H9 (cell line): ENCODE measurements at regions not wholly inside any gene's neighbourhood (a gene's known extent, or its start where the extent isn't known, plus 50 kb on each side); places are given as distances from the start of the nearest gene placed in this dataset.

ENCODE experiments used
- DNase-seq: peaks from one replicate; pipeline ENCODE4 v3.0.0-alpha.2; 2017
- H2AFZ ChIP-seq: one replicate; pipeline ENCODE4 v1.6.1; 2013; ENCODE audit warnings: mild to moderate bottlenecking, low read length, control low read depth, moderate library complexity
- H2AK5ac ChIP-seq: 2 replicates; pipeline ENCODE4 v1.6.1; 2013; ENCODE audit warnings: low read length, control low read depth, mixed read lengths; ENCODE audit not compliant: insufficient read length
- H2BK120ac ChIP-seq: one replicate; pipeline ENCODE4 v1.6.1; 2013; ENCODE audit warnings: low read depth, mild to moderate bottlenecking, low read length, control low read depth, inconsistent platforms; ENCODE audit not compliant: poor library complexity, severe bottlenecking
- H2BK12ac ChIP-seq: 2 replicates; pipeline ENCODE4 v1.6.1; 2013; ENCODE audit warnings: low read length, control low read depth, mixed read lengths, low read depth; ENCODE audit not compliant: insufficient read length
- H2BK15ac ChIP-seq: 2 replicates; pipeline ENCODE4 v1.6.1; 2013; ENCODE audit warnings: low read depth, low read length, control low read depth
- H2BK20ac ChIP-seq: one replicate; pipeline ENCODE4 v1.6.1; 2013; ENCODE audit warnings: low read depth, mild to moderate bottlenecking, low read length, control low read depth, inconsistent platforms; ENCODE audit not compliant: poor library complexity, severe bottlenecking
- H2BK5ac ChIP-seq: 2 replicates; pipeline ENCODE4 v1.6.1; 2013; ENCODE audit warnings: low read length, control low read depth, mixed read lengths; ENCODE audit not compliant: insufficient read length
- H3K14ac ChIP-seq: 2 replicates; pipeline ENCODE4 v1.6.1; 2013; ENCODE audit warnings: low read length, control low read depth; ENCODE audit not compliant: insufficient read depth
- H3K18ac ChIP-seq: 2 replicates; pipeline ENCODE4 v1.6.1; 2013; ENCODE audit warnings: low read depth, mild to moderate bottlenecking, mixed read lengths, low read length, control low read depth; ENCODE audit not compliant: insufficient read length
- H3K23ac ChIP-seq: 2 replicates; pipeline ENCODE4 v1.6.1; 2013; ENCODE audit warnings: low read length, control low read depth, mixed read lengths, low read depth; ENCODE audit not compliant: insufficient read length
- H3K23me2 ChIP-seq: 2 replicates; pipeline ENCODE4 v1.6.1; 2013; ENCODE audit warnings: low read depth, mild to moderate bottlenecking, mixed read lengths, low read length, control low read depth; ENCODE audit not compliant: insufficient read length, poor library complexity, severe bottlenecking
- H3K27ac ChIP-seq: 2 replicates; pipeline ENCODE4 v1.5.1; 2013; ENCODE audit warnings: low read length, control low read depth, mixed read lengths, low read depth; ENCODE audit not compliant: insufficient read length
- H3K27me3 ChIP-seq: 2 replicates; pipeline ENCODE4 v1.6.1; 2013; ENCODE audit warnings: low read length, control low read depth, inconsistent platforms; ENCODE audit not compliant: insufficient read depth
- H3K4ac ChIP-seq: 2 replicates; pipeline ENCODE4 v1.6.1; 2013; ENCODE audit warnings: low read depth, mild to moderate bottlenecking, control low read depth, inconsistent platforms, low read length, moderate library complexity
- H3K4me1 ChIP-seq: 2 replicates; pipeline ENCODE4 v1.6.1; 2013; ENCODE audit warnings: low read length, control low read depth, inconsistent platforms; ENCODE audit not compliant: insufficient read depth
- H3K4me2 ChIP-seq: 2 replicates; pipeline ENCODE4 v1.6.1; 2013; ENCODE audit warnings: low read length, control low read depth, mixed read lengths; ENCODE audit not compliant: insufficient read length, insufficient read depth
- H3K56ac ChIP-seq: 2 replicates; pipeline ENCODE4 v1.6.1; 2013; ENCODE audit warnings: low read depth, mild to moderate bottlenecking, mixed read lengths, low read length, control low read depth; ENCODE audit not compliant: insufficient read length
- H3K79me1 ChIP-seq: 2 replicates; pipeline ENCODE4 v1.6.1; 2013; ENCODE audit warnings: low read depth, mild to moderate bottlenecking, moderate library complexity, low read length, control low read depth, inconsistent platforms; ENCODE audit not compliant: insufficient read depth, poor library complexity, severe bottlenecking
- H3K79me2 ChIP-seq: 2 replicates; pipeline ENCODE4 v1.6.1; 2013; ENCODE audit warnings: low read length, control low read depth, inconsistent platforms; ENCODE audit not compliant: insufficient read depth
- H3K9ac ChIP-seq: 2 replicates; pipeline ENCODE4 v1.6.1; 2013; ENCODE audit warnings: low read length, control low read depth, mixed read lengths; ENCODE audit not compliant: insufficient read length; ENCODE audit errors: extremely low read depth
- H3K9me3 ChIP-seq: one replicate; pipeline ENCODE4 v1.6.1; 2013; ENCODE audit warnings: low read depth, low read length, inconsistent platforms; ENCODE audit not compliant: control insufficient read depth
- H3T11ph ChIP-seq: one replicate; pipeline ENCODE4 v1.6.1; 2013; ENCODE audit warnings: mild to moderate bottlenecking, low read length, control low read depth, inconsistent platforms
- H4K20me1 ChIP-seq: one replicate; pipeline ENCODE4 v1.6.1; 2013; ENCODE audit not compliant: control insufficient read depth, insufficient read length, insufficient read depth
- H4K5ac ChIP-seq: 2 replicates; pipeline ENCODE4 v1.6.1; 2013; ENCODE audit warnings: low read depth, mild to moderate bottlenecking, mixed read lengths, low read length, control low read depth; ENCODE audit not compliant: insufficient read length
- H4K8ac ChIP-seq: replicated peaks from 2 replicates; pipeline ENCODE4 v1.6.1; 2013; ENCODE audit warnings: low read length, control low read depth, mixed read lengths, low read depth; ENCODE audit not compliant: insufficient read length
- H4K91ac ChIP-seq: 2 replicates; pipeline ENCODE4 v1.6.1; 2013; ENCODE audit warnings: low read depth, mild to moderate bottlenecking, moderate library complexity, mixed read lengths, low read length, control low read depth; ENCODE audit not compliant: insufficient read length
- H3K27ac Mint-ChIP-seq, 3 experiments: 2 replicates in 2 of 3; 3 replicates in 1 of 3; pipeline ENCODE4 v1.8.0; 2020 to 2021; ENCODE audit warnings: mixed read lengths in 3 of 3, mild to moderate bottlenecking in 1 of 3, moderate library complexity in 1 of 3
- H3K27me3 Mint-ChIP-seq: 2 replicates; pipeline ENCODE4 v1.8.0; 2021; ENCODE audit warnings: low read depth, mild to moderate bottlenecking, moderate library complexity, mixed read lengths
- H3K36me3 Mint-ChIP-seq, 3 experiments: 2 replicates in 2 of 3; 3 replicates in 1 of 3; pipeline ENCODE4 v1.8.0; 2020 to 2021; ENCODE audit warnings: low read depth in 3 of 3, mixed read lengths in 3 of 3; ENCODE audit not compliant: insufficient read depth in 1 of 3
- H3K4me1 Mint-ChIP-seq, 2 experiments: 2 replicates each; pipeline ENCODE4 v1.8.0; 2020; ENCODE audit warnings: mixed read lengths in 2 of 2
- H3K4me3 Mint-ChIP-seq, 2 experiments: 2 replicates in 1 of 2; 3 replicates in 1 of 2; pipeline ENCODE4 v1.8.0; 2020 to 2021; ENCODE audit warnings: mild to moderate bottlenecking in 2 of 2, mixed read lengths in 2 of 2, moderate library complexity in 1 of 2
- H3K9me3 Mint-ChIP-seq, 2 experiments: 2 replicates in 1 of 2; 3 replicates in 1 of 2; pipeline ENCODE4 v1.8.0; 2020; ENCODE audit warnings: mild to moderate bottlenecking in 2 of 2, mixed read lengths in 2 of 2, moderate library complexity in 1 of 2
- CTCF ChIP-seq: fragments of 200-600 bp; sonication (generic); conservative IDR thresholded peaks from 3 replicates; pipeline ENCODE4 v1.8.0; 2021; ENCODE audit warnings: antibody characterized with exemption, mild to moderate bottlenecking
- WGBS: extraction: QIAGEN DNeasy Blood & Tissue Kit; methylation state at CpG from one replicate; pipeline ENCODE4 v1.1.7; 2013; ENCODE audit warnings: missing lambda C conversion rate, low lambda C conversion rate, mixed read lengths; ENCODE audit not compliant: insufficient read length; ENCODE audit errors: extremely low coverage; 5-methylcytosine and 5-hydroxymethylcytosine counted together

- Histone ChIP-seq H4K8ac (no peak overlapping the region), H3T11ph (no peak overlapping the region), H3K14ac (no peak overlapping the region), H3K4me1 (no peaks in the 10 kb centered on the region), H4K20me1 (no peaks in the 10 kb centered on the region), H3K27me3 (peaks cover 13% of the 10 kb centered on the region; the same call in 1 of the 2 replicates), H4K5ac (no peak overlapping the region), H2AK5ac (no peak overlapping the region), H3K4me2 (no peak overlapping the region), H3K79me1 (no peaks in the 10 kb centered on the region), H2BK20ac (no peak overlapping the region), H3K27ac (no peak overlapping the region), H3K23ac (no peak overlapping the region), H3K23me2 (peaks cover 16% of the 10 kb centered on the region), H2BK5ac (no peak overlapping the region), H3K9me3 (no peaks in the 10 kb centered on the region), H2BK15ac (no peak overlapping the region), H2AFZ (no peak overlapping the region), H3K4ac (no peak overlapping the region), H2BK120ac (no peak overlapping the region), H3K18ac (no peak overlapping the region), H4K91ac (no peak overlapping the region), H2BK12ac (no peak overlapping the region), H3K79me2 (no peaks in the 10 kb centered on the region), H3K9ac (no peak overlapping the region), H3K56ac (no peak overlapping the region)
- H3K9me3 Mint-ChIP-seq: peaks cover 9 to 21% of the 10 kb centered on the region in 2 experiments; a peak in 4 of 5 replicates
- no CpG with 5 or more reads among the region's 15 CpGs for WGBS
- peaks cover 68% of the 10 kb centered on the region for H3K27me3 Mint-ChIP-seq
- TF ChIP-seq CTCF: no peak
- peaks cover 0 to 5% of the 10 kb centered on the region in 2 experiments; a peak in 2 of 4 replicates for H3K4me1 Mint-ChIP-seq
- H3K27ac Mint-ChIP-seq: no peak overlapping the region
- H3K4me3 Mint-ChIP-seq: no peak overlapping the region
- H3K36me3 Mint-ChIP-seq: no peaks in the 10 kb centered on the region
- DNase-seq: no peak
These were observed 99.5 kb upstream of the BHLHE23 start for GRCh38 chr20:63106108-63106764.
